ENCODE measurements at regions not wholly inside any gene's neighbourhood (a gene's known extent, or its start where the extent isn't known, plus 50 kb on each side); places are given as distances from the start of the nearest gene placed in this dataset.

GRCh38 chr3:124453189-124453588, 277.1 kb upstream of the UMPS start:
- no peak for DNase-seq

- no peak for DNase-seq
Measured at GRCh38 chr3:124455891-124456290, 274.4 kb upstream of the UMPS start.

DNA sequence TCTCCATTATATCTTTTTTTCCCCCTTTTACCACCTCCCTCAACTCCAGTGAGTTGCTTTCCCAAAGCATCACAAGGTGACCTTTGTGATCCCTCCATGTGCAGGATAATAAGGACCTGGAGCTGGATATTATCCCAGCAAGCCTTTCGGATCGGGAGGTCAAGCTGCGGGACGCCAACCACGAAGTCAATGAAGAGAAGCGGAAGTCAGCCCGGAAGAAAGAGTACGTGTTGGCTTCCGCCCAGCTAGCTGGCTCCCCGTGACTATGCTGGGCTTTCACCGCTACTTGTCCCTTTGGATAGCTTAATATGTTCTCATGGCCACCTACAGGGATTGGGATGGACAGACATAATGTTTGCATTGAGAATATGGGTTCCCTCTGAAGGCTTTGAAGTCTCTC, 273.7 kb upstream of the UMPS start:
- no peak for DNase-seq

DNA sequence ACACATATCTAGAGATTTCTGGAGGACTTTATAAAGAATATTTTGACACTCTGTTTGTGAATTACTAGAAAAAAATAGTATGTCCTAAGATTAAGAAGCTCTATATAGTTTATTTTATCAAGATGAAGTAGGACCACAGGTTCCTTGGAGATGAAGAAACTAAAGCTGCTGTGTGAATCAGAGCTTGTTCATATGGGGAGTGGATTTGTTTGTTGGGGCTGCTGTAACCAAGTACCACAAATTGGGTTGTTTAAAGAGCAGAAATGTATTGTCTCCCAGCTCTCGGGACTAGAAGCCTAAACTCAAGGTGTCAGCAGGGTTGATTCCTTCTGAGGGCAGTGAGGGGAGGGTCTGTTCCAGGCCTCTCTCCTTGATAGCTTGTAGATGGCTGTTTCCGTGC, 270.6 kb upstream of the UMPS start:
- no peak for DNase-seq

GRCh38 chr3:124461126-124461525, 269.1 kb upstream of the UMPS start:
- no peak for DNase-seq

GRCh38 chr3:124461838-124462632, 268.2 kb upstream of the UMPS start:
- DNase-seq, result no peak

DNA sequence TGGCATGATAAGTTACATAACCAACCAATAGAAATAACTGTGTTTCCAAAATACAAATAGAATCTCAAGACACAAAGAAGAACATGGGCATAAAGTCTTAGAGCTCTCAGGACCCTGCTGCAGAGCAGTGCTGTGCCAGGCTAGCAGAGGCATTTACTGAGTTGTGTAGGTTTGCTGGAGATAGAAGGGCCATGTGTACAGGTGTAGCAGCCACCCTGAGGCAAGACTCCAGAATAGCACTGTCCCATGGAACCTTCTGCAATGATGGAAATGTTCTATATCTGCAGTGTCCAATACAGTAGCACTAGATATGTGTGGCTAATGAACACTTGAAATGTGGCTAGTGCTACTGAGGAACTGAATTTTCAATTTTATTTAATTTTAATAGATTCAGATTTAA, 267.0 kb upstream of the UMPS start:
- no peak for DNase-seq

GRCh38 chr3:124467980-124468902, 262.0 kb upstream of the UMPS start:
- DNase-seq, result peak; percentile 36

DNA sequence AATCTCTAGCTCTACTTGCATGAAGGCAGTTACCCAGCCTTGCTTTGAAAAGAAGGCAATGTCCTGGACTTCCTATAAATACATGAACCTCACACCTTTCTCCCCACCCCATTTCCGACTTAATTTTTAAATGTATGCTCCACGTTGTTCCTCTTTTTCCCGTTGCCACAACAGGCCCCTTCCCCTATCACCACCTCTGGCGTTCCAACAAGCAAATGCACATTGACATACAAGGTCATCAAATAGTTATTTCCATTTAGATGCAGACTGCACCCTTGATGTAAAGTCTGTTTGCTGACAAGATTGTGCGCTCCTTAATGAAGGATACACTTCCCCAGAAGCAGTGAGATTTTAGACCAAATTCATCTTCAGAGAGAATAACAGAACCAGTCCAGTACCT, 260.7 kb upstream of the UMPS start:
- no peak for DNase-seq

DNA sequence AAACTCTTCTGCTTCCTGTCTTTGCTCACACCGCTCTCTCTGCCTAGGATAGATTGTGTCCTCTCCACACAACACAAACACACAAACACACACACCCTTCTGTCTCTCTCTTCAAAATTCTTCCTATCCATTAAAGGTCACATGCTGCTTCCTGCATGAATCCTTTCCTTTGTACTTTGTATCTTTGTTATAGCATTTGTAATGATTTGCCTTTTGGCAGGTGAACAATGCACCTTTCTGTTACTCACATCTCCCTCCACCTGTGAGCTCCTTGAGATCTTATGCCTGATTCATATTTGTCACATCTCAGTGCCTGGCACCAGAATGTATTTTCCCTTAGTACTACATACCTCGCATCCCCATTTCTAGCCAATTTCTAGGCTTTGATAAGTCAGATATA, 251.4 kb upstream of the UMPS start:
- DNase-seq, result no peak

- peak; percentile 65 for DNase-seq
Measured at GRCh38 chr3:124483915-124484470, 246.3 kb upstream of the UMPS start.

DNA sequence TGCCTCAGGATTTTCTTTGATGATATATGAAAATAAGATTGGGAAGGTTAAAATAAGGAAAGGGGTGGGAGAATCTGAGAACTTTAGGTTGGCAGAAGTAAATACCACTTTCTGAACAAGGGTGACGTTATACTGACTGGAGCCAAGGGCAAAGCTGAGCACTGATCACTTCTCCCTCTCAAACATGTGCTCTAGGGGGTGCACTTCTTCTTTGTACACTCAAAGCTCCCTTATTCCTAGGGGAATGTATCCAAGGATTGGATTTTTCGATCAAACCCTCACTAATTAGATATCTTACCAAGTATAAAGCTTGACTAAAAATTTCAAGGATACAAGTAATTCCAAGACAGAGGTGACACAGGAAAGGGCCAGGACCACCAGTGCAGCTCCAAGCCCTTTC, 243.9 kb upstream of the UMPS start:
- DNase-seq, result no peak

- no peak for DNase-seq
Measured at GRCh38 chr3:124489506-124489905, 240.7 kb upstream of the UMPS start.

DNA sequence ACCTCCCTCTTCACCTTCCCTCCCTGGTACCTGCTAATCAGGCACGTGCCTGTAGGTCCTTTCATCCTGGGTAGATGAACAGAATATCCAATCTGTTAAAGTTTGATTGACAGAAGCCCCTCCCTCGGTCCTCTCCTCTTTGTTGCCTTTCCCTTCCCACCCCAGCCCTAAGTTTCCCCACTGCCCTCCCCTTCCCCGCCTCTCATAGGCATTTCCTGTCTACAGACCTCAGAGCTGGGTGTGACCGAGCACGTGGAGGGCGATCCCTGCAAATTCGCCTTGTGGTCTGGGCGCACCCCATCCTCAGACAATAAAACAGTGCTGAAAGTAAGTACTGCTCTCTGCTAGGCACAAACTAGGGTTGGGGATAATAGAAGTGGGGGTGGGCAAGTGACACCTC, 239.2 kb upstream of the UMPS start:
- DNase-seq, result no peak

DNA sequence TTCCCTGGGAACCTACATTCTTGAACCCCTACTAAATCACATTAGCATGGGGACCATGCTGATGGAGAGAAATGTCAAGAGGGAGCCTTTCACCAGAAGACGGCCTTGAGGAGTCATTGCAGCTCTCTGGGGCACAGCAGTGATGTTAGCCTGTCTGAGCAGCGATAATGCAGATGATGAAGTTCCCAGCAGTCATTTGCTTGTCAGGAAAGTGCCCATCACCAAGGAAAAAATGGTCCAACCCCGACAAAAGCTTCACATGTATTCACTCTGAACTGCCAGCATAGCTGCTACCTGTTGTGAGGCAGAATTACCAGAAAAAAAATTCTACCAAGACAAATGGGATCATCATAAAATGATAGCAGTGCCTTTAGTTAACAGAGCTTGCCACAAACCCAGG, 238.4 kb upstream of the UMPS start:
- DNase-seq, result no peak

GRCh38 chr3:124492824-124493223, 237.4 kb upstream of the UMPS start:
- DNase-seq, result peak; percentile 67

DNA sequence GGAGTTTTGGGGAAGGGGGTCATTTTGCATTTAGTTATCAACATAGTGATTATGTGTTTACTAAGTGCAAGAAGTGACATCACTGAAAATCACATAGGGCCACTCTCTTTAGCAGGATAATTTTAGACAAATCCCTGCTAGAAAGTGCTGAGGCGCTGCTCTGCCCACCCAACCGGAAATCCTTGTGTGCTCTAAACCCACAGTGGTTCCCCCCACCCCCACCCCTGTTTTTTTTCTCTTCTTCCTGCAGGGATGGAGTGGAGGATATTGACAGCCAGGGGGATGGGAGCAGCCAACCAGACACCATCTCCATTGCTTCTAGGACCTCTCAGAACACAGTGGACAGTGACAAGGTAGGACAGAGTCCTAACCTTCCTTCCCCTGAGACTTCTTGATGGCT, 234.2 kb upstream of the UMPS start:
- DNase-seq, result no peak

DNA sequence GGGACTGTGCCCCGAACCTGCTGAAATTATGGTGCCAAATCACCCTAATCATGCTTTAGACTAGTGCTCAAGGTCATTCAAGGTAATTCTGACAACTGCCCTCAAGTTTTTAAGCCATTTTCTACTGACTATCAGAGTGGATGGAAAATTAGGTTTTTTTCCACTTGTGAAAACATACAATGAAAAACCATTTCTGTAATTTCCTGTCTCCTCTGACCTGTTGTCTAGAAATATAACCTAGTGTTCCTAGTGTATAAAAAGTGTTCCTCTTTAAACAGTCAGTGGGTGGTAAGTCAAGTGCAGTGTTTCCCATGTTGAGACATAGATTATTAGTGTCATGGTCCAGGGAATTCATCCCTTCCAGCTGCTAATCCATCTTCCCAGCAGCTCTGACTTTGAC, 232.8 kb upstream of the UMPS start:
- DNase-seq, result no peak

GRCh38 chr3:124498891-124499290, 231.4 kb upstream of the UMPS start:
- no peak for DNase-seq

DNA sequence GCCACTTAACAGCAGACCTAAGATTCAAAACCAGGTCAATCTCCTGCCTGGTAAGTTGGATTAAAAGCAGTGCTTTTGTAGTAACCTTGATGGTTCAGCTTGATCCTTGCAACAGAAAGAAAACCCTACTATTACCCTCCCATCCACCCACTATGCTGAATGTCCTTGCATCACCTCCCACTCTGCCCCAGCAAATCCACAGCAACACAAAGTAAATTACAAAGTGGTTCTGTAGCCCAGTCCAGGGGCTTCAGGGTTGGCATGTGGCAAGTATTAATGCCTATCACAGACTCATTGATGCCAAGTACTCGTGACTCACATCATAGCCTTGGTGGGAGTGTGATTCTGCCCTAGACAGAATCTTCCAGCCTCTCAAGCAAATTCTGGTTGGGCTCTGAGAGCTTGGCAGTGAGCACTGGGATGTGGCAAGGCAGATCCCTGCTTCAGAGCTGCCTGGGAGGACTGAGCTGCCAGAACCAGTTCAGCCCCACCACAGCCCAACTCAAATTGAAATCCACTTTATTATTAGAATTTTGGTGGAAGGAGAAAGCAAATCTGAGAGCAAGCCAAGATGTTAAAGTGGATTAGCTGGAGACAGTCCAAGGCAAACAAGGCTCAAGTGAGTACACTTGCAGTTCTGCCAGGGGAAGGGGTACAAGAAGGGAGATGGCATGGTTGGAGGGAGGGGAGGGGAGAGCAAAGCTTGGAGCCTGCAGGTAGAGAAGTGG, 225.8 kb upstream of the UMPS start:
- peak; percentile 39 for DNase-seq

GRCh38 chr3:124509884-124510283, 220.4 kb upstream of the UMPS start:
- no peak for DNase-seq

DNA sequence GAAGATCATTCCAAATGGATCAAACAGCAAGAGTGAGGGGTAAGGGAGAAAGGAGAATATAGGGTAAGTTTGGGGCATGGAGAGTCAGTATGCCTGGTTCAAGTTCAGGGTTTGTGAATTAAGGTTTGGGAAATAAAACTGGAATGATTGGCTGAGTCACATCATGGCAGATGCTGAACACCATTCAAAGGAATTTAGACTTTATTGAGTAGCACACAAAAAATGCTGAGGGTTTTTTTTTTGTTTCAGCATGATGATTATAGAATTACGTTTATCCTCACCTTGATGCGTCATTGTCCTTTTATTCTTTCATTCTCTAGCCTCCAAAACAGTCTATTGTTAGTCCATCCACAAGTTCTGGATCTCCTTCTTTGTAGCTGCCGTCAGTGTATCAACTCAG, 220.0 kb upstream of the UMPS start:
- peak; percentile 56 for DNase-seq
